Kasumi-1 (cell line): ENCODE measurements at regions not wholly inside any gene's neighbourhood (a gene's known extent, or its start where the extent isn't known, plus 50 kb on each side); places are given as distances from the start of the nearest gene placed in this dataset.

ENCODE experiments used
- DNase-seq, 2 experiments: peaks; one replicate each; lab custom pipeline; 2025; lab: John Stamatoyannopoulos, UW

GRCh38 chr10:44477046-44477425, 92.1 kb upstream of the CXCL12 start:
- no peak for DNase-seq

GRCh38 chr10:44478040-44478439, 93.1 kb upstream of the CXCL12 start:
- DNase-seq = no peak

DNA sequence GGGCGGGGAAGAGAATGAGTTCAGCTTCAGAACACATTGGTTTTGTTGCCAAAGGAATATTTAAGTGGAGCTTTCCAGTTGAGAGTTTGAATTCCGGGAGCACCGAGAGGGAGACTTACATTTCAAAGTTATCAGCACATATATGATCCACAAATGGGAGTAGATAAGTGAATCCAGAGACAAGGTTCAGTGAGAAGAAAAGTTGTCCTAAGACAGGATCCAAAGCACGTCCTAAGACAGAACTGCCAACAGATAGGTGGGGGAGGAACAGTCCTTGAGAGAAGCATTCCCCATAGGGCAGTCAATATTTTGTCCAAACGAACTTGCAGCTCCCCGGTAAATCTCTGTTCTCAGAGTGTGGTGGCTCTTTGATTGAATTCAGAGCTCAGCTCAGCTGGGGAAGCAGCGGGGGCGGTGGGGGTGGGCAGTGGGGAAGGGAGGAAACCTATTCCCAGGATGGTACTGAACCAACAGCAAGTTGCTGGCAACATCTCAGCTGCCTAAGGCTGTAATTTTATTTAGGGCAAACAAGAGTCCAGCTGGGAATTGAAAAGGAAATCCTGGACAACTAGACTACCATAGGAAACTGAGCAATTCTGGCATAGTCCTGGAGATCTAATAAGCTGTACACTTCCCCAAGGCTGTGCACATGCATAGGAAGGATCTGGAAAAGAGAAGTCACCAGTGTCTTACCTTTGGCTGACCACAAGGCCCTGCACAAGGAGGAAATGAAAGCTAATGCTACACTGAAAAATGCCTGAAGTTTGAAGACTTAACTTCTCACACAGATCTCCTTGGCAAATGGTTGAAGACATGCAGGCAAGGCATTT, 94.2 kb upstream of the CXCL12 start:
- peak; percentile 46 to 55 for DNase-seq

DNA sequence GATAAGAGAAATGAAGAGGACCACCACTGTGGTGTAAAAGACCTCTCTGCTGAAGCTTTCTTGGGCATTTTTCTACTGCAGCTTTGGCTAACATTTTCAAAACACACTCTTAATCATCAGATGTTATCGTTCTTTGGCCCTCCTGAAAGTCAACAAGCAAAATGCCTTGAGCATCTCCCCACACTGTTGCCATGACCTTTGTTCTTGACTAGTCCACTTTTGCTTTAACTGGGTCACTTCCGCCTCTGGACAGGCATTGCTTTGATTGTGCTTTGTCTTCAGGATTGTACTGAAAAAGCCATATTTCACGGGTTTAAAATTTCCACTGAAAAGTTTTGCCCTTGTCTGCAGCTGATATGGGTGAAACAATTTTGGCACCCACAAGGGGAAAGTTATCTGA, 107.8 kb upstream of the CXCL12 start:
- no peak for DNase-seq

DNA sequence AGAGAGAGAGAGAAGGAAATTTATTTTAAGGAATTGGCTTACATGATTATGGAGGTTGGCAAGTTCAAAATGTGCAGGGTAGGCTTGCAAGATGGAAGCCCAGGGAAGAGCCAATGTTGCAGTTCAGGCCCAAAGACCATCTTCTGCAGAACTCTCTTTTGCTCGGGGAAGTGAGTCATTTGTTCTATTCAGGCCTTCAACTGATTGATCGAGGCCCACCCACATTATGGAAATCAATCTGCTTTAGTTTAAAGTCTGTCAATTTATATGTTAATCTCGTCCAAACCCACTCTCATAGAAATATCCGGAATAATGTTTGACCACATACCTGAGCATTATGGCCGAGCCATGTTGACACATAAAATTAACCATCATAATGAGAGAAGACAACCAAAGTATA, 113.3 kb upstream of the CXCL12 start:
- no peak for DNase-seq

DNA sequence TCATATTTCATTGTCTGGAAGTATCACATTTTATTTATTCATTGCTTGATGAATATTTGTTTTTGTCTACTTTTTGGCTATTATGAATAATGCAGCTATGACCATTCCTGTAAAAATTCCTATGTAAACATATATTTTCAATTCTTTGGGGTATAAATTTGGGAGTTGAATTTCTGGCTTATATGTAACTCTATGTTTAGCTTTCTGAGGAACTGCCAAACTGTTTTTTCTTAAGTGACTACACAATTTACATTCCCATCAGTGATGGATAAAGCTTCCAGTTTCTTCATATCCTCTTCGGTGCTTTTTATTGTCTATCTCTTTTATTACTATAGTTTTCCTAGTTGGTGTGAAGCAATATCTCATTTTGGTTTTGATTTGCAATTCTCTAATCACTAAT, 115.6 kb upstream of the CXCL12 start:
- DNase-seq = no peak

GRCh38 chr10:44506386-44506785, 121.5 kb upstream of the CXCL12 start:
- no peak for DNase-seq

- no peak for DNase-seq
Observed at GRCh38 chr10:44510379-44511115, 125.7 kb upstream of the CXCL12 start.

DNA sequence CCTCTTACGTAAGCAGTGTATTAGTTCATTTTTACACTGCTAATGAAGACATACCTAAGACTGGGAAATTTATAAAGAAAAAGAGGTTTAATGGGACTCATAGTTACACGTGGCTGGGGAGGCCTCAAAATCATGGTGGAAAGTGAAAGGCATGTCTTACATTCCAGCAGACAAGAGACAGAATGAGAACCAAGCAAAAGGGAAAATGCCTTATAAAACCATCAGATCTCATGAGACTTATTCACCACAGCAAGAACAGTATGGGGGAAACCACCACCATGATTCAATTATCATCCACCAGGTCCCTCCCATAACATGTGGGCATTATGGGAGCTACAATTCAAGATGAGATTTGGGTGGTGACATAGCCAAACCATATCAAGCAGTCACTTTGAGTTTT, 126.3 kb upstream of the CXCL12 start:
- no peak for DNase-seq

DNA sequence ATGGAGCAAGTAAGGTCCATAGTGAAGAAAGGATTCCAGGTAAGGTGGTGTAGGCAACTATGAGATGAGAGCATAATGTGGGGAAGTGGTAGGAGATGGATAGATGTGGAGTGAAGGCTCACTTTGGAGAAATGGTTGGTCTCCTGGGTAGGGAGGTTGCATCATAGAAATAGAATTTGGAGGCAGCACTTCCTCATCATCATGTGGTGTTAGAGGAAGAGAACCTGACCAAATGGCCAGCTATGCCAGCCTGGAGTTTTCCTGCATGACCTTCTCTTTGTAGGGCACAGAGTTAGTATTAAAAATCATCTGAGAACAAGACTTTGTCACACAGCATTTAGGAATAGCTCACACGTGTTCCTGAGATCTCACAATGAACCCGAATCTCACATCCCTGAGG, 126.7 kb upstream of the CXCL12 start:
- DNase-seq = no peak

GRCh38 chr10:44512431-44513022, 127.6 kb upstream of the CXCL12 start:
- DNase-seq = no peak

DNA sequence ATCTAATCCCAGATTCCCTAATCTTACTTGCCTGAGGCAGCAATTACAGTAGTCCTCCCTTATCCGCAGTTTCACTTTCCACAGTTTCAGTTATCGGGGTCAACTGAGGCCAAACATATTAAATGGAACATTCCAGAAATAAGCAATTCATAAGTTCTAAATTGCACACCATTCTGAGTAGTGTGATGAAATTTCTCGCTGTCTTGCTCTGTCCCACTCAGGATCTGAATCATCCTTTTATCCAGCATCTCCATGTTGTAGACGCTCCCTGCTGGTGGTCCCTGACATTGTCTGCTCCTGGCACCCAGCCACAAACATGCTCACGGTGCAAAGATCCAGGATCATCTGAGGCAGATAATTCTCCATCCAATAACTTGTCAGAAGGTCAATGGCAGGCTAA, 128.7 kb upstream of the CXCL12 start:
- no peak for DNase-seq

GRCh38 chr10:44516891-44517290, 132.0 kb upstream of the CXCL12 start:
- no peak for DNase-seq

GRCh38 chr10:44517635-44518034, 132.7 kb upstream of the CXCL12 start:
- DNase-seq = peak; percentile 4 to 22

- no peak for DNase-seq
Observed at GRCh38 chr10:44519361-44519760, 134.5 kb upstream of the CXCL12 start.

- no peak for DNase-seq
Observed at GRCh38 chr10:44520651-44521050, 135.8 kb upstream of the CXCL12 start.

DNA sequence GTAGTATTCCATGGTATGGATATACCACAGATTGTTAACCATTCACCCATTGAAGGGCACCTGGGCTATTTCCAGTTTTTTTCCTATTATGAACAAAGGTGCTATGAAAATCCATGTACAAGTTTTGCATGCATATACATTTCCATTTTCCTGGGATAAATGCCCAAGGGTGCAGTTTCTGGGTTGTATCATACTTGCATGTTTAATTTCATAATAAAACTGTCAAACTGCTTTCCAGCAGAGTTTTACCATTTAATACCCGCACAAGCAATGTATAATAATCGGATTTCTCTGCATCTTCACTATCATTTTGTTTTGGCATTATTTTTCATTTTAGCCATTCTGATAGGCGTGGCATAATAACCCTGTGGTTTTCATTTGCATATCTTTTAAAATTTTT, 154.3 kb upstream of the CXCL12 start:
- DNase-seq = no peak

GRCh38 chr10:44552726-44553125, 167.8 kb upstream of the CXCL12 start:
- no peak for DNase-seq

- DNase-seq = no peak
Observed at GRCh38 chr10:44557596-44558191, 172.8 kb upstream of the CXCL12 start.

DNA sequence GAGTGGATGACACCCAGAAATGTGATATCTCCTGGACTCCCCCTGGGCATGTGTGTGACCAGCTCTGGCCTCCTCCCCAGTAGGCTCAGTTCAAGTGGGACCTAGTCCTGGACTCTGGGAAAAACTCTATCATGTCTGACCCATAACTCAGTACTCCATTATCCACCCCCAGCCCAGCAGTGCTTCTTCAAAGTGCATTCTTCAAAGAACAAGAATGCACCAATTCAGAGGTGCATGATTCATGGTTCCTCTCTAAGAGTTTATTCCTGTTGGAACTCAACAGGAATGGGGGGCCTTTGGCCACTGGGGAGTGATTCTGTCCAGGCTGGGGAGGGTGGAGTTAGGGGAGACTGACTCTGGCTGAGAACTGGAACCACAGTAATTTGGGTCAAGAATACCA, 173.6 kb upstream of the CXCL12 start:
- DNase-seq = no peak

GRCh38 chr10:44564361-44564760, 179.5 kb upstream of the CXCL12 start:
- no peak for DNase-seq

DNA sequence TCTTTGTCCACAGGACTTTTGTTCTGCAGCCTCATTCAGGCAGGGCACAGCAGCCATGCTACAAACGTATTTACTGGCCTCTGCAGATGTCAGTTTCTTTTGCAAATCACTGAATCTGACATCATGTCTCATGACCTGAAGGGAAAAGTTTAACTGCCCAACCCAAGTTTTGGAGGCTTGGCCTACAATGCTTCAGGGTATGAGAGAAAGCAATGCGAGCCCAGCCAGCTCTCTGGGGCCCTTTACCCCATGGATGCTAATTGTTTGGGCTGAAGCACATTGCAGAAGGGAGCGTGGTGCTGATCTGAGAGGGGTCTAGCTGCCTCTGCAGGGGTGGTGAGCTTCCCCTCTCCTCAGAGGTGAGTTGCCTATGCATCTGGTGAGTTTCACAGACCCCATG, 179.9 kb upstream of the CXCL12 start:
- DNase-seq = no peak

DNA sequence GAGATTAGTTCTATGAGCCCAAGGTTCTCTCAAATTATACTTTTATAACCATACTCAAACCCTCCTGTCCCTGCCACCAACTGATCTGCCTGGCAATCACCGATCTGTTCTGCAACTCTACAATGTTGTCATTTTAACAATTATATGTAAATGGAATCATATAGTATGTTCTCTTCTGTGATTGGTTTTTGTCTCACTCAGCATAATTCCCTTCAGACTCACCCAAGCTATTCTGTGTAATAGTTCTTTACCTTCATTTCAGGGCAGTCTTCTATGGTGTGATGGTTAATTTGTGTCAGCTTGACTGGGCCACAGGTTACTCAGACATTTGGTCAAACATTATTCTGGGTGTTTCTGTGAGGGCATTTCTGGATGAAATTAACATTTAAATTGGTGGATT, 181.9 kb upstream of the CXCL12 start:
- DNase-seq = no peak
